Renal cortex interstitium (tissue), 11 donors: ENCODE measurements at regions not wholly inside any gene's neighbourhood (a gene's known extent, or its start where the extent isn't known, plus 50 kb on each side); places are given as distances from the start of the nearest gene placed in this dataset.
"Not testable (repeated sequence)": the region's sequence is repeated elsewhere in the genome, so short reads cannot be mapped to it uniquely, and the experiment has no call there.

ENCODE experiments used
- DNase-seq, 11 donors: peaks; one replicate each; pipeline ENCODE4 v3.0.0-alpha.2; 2013; ENCODE audit warnings: low read depth in 9 of 11, low spot score in 4 of 11; ENCODE audit errors: extremely low read depth in 1 of 11

DNA sequence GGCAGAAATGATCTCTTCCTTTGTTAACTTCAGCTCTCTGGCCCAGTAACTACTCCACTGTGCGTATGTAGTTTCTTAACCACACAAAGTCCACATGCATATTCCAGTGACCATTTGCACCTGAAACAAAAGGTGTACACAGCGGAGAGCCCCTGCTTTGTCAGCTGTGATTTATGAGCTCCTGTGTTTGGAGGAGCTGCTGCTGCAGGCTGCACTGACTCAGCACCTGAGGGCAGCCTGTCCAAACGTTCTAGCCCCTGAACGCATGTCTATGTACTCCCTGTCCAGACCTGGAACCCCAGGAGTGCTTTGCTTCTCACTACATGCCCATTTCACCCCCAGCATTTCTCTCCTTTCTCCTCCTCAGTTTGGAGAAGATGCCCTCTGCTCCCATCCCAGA is 216.1 kb downstream of the ABCC12 start:
- no peak for DNase-seq

- DNase-seq, result no peak
Observed at GRCh38 chr16:47938272-47938671, 217.5 kb downstream of the ABCC12 start.

DNA sequence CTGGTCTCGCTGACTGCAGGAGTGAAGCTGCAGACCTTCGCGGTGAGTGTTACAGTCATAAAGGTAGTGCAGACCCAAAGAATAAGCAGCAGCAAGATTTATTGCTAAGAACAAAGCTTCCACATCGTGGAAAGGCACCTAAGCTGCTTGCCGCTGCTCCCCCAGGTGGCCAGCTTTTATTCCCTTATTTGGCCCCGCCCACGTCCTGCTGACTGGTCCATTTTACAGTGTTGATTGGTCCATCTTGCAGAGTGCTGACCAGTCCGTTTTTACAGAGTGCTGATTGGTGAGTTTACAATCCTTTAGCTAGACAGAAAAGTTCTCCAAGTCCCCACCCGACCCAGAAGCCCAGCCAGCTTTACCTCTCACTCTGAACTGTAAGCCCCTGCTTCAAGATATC is 227.8 kb downstream of the ABCC12 start:
- no peak for DNase-seq

DNA sequence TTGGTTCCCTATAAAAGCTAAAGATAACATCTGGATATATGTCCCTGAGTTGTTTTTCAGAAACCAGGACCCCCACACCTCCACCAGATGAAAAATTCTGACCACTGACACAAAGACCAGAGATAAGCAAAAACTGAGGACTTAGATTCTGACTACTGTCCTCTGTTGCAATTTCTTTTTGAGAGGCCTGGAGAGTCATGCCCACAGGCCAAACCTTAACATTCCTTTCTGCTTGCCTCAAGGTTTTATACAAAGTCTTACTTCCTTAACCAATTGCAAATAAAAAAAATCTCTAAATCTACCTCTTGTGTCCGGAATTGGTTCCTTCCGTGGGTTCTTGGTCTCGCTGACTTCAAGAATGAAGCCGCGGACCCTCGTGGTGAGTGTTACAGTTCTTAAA is 228.5 kb downstream of the ABCC12 start:
- no peak for DNase-seq

- no peak for DNase-seq
Observed at GRCh38 chr16:47925811-47926460, 229.9 kb downstream of the ABCC12 start.

GRCh38 chr16:47924950-47925349 is 230.8 kb downstream of the ABCC12 start:
- no peak for DNase-seq

DNA sequence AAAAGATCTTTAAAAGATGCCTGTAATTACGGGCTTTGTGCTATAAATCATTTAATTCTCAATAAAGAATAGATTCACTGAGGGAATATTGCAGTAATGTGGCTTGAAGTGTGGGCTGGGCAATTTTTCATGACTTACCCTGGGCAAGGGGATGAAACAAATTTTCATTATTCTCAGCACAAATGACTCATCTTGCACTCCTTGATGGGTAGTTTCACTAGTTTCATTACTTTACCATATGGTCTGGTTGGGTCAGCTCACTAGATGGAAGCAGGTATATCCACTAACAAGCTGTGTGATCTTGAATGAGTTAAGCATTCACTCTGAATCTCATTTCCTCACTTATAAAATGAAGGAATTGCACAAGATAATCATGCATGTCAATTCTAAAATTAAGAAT is 234.3 kb downstream of the ABCC12 start:
- no peak for DNase-seq

DNA sequence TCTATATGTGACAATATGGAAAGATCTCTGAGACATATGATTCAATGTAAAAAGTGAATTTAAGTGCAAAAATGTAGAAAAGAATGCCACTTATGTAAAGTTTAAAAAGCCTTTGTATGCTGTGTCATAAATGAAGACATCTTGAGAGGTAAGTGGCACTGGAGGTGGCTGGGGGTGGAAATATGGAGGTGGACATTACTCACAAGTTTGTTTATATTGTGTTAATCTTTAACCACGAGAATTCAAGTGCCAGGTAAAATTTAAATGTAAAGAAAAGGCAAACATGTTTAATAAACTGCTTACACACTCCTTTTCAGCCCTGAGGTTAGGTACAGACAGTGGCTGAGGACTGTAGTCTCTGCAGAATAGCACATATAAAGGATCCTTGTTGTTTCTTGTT is 235.1 kb downstream of the ABCC12 start:
- no peak for DNase-seq

- DNase-seq, result no peak
Observed at GRCh38 chr16:47917118-47917517, 238.7 kb downstream of the ABCC12 start.

- no peak for DNase-seq
Observed at GRCh38 chr16:47916266-47916665, 239.5 kb downstream of the ABCC12 start.

DNA sequence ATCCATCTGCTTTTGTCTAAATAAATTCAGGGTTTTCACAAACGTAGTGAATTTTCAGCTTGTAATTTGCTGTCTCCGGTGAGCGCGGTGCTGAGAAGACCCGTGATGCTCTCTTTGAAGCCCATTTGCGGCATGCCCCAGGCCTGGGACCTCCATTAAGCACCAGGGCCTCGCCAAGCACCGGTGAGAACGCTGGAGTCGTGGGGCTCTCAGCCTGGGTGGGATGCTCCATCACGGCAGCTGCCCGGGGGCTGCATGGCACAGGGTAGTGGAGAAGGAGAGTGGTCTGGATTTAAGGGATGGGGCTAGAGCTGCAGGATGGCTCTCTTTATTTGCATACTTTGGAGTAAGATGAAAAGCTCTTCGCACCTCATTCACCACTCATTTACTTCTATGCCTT is 248.7 kb downstream of the ABCC12 start:
- no peak for DNase-seq

- no peak for DNase-seq
Observed at GRCh38 chr16:47905771-47906170, 250.0 kb downstream of the ABCC12 start.

GRCh38 chr16:47904691-47905090 is 251.1 kb downstream of the ABCC12 start:
- no peak for DNase-seq

- no peak for DNase-seq
Observed at GRCh38 chr16:47903470-47903869, 252.3 kb downstream of the ABCC12 start.

DNA sequence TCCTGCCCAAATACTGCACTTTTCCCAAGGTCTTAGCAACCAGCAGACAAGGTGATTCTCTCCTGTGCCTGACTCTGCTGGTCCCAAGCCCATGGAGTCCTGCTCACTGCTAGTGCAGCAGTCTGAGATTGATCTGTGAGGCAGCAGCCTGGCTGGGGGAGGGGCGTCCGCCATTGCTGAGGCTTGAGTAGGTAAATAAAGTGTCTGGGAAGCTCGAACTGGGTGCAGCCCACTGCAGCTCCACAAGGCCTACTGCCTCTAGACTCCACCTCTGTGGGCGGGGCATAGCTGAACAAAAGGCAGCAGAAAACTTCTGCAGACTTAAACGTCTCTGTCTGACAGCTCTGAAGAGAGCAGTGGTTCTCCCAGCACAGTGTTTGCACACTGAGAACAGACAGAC is 258.7 kb downstream of the ABCC12 start:
- DNase-seq, result not testable (repeated sequence)

DNA sequence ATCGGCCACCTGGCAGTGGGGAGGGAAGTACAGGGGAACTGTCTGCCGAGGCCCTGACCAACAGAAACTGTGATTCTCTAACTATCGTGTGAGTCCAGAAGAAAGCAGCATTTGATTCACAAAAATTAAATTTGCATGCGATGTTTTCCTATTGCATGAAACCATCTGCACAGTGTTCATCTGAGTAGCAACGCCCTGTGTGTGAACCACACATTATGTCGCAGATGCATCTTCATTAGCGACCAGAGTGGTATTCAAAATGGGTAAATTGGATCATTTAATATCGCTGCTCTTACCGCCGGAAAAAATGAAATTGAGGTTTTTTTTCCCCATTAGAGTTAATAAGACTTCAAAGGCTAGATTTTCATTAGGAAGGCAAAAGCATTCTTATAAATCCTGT is 260.6 kb downstream of the ABCC12 start:
- no peak for DNase-seq

- no peak for DNase-seq
Observed at GRCh38 chr16:47892999-47893398, 262.8 kb downstream of the ABCC12 start.

GRCh38 chr16:47888734-47889133 is 267.1 kb downstream of the ABCC12 start:
- DNase-seq, result no peak

DNA sequence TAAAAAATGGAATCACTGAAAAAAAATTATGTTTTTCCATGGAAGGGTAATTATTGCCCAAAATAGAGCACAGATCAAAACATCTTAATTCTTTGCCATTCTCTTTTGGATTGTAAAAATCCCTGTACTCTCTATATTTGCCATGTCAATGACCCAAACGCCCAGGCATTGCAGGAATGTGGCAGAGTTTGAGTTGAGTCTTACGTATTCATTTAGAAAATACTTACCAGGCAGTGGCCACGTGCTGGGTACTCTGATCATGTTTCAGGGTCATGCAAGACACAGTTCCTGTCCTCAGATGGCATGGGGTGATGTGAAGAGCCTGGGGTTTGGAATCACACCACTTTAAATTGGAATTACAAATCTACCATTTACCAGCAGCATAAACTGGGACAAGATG is 267.7 kb downstream of the ABCC12 start:
- DNase-seq, result no peak

GRCh38 chr16:47887496-47887895 is 268.3 kb downstream of the ABCC12 start:
- no peak for DNase-seq

DNA sequence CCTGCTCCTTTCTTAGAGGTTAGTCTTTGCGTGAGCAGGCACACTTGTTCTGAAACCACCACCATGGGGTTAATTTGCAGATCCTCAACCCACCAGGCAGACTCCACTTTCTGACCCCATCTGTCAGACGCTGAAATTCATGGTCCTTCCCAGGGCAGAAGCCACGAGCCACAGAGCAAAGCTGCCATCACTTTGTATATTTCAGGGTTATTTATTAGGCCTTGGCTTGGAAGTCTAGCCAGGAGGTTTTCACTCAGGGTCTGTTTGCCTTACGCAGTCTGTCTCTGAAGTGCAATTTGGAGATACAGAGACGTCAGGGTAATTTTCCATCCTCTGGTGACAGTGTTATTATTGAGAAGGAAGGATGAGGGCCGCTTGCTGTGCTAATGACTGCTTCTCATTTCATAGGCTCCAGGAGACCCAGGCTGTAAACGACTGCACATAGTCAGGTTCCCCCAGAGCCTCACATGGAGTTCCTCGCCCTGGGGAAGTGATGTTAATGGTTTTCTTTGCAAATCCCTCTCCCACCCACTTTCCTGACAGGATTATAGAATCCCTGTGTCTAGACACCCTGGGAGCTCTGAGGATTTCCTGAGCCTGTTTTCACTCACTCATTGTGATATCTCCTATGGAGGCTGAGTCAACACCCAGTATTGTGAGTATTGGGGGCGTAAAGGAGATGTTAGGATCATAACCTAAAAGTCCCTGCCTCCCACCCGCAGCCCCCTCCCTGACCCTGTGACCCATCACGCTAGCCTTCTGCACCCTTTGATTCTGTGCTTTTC is 269.0 kb downstream of the ABCC12 start:
- peak in 7 of 11 donors; percentile 10 to 30 (median 24) for DNase-seq
